HG02642 (cell line): ENCODE measurements at regions not wholly inside any gene's neighbourhood (a gene's known extent, or its start where the extent isn't known, plus 50 kb on each side); places are given as distances from the start of the nearest gene placed in this dataset.

Experiments used
- ATAC-seq: cut with Tn5 transposase; IDR thresholded peaks from one replicate; pipeline ENCODE4 v1.9.1; 2021; ENCODE audit warnings: mild to moderate bottlenecking; ENCODE audit not compliant: unreplicated experiment, poor library complexity

DNA sequence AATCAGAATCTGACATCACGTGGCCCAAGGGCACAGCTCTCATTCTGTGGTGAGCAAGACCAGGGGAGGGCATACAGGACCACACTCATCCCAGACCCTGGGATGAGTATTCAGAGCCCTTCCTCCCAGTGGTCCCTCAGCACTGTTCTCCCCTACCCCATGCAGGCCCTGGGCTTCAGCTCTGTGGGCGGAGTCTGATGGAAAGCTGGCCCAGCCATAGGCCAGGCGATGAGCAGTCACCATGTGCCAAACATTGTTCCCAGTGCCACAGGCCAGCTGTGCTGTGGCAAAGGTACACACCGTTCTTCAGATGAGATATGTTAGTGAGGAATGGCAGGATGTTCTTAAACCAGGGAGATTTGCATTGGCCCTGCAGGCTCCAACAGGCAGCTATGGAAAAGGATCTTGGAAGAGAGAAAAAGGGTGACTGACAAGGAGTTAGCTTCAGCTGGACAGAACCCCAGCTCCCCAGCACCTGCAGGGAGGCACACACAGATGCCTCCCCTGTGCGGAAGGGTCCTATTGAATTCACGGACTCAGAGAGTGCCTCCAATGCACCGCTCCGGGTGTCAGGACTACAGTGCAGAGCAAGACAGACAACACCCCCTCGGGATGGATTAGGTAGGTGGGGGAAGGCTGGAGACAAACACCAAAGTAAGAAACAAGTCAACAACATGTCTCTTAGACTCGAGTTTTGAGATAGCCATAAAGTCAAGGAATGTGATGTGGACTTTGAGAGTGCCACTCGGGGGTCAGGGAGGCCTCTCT is 596.0 kb upstream of the MGMT start:
- ATAC-seq, result no peak

DNA sequence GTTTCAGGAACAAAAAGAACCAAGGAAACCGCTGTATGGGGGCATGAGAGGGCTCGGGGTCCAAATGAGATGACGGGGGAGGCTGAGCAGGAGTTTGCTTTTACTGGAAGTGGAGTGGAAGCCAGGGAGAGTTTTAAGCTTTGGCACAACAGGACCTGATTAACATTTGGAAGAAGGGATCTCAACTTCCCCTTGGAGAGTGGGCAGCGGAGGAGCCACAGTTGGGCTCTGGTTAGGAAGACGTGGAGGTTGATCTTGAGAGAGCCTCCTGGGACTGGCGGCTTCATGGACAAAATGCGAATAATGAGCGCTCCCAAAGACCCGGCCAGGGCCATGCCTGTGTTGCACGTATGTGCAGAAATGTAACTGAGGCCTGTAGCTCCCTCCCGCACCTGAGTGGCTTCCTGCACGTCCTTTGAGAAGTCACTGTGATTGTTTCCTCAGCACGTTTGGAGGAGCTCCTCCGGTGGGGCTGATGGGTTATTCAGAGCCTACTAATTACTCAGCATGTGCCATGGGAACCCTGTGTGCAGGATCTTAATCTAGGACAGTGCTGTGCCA is 595.3 kb upstream of the MGMT start:
- ATAC-seq, result no peak

DNA sequence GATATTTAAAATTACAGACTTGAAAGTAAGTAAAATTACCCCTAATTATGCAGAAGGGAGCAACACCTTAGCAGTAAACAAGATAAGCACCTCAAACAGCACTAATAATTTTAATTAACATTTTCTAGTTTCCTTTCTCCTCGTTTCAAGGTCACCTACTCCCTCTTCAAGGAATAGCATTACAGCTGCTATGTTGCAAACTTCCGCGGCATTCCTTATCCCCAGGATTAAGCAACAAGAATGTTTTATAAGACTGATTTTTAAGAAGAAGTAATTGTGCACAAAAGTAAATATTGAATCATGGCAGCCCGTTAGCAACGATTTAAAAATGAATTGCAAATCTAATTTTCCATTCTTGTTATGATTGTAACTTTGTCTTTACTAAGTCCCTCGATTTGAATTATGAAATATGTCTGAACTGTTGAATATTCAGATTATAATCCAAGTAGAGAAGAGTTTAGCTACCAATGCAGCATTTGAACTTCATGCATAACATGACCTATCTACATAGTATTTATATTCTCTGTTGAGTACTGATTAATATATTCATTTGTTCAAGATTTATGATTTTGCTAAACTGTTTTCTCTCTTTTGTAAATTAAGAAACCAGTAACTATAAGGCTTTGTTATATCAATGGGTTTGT is 593.5 kb upstream of the MGMT start:
- ATAC-seq, result no peak

DNA sequence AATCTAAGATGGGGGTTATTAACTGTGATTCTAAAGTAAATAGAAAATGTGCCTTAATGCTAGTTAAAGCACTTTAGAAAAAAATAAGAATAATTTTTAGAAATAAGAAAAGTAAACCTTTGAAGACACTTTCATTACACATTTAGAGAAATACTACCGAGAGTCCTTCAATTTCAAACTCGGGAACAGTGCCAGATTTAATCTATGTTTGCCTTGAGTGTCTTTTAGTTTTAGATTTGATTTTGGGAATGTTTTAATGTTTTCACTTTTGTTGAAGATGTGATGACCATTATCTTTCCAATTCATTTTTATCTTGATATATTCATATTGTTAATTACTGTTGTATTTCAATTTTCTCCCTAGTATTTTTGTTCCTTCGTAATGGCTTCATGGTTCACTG is 592.7 kb upstream of the MGMT start:
- ATAC-seq, result no peak

DNA sequence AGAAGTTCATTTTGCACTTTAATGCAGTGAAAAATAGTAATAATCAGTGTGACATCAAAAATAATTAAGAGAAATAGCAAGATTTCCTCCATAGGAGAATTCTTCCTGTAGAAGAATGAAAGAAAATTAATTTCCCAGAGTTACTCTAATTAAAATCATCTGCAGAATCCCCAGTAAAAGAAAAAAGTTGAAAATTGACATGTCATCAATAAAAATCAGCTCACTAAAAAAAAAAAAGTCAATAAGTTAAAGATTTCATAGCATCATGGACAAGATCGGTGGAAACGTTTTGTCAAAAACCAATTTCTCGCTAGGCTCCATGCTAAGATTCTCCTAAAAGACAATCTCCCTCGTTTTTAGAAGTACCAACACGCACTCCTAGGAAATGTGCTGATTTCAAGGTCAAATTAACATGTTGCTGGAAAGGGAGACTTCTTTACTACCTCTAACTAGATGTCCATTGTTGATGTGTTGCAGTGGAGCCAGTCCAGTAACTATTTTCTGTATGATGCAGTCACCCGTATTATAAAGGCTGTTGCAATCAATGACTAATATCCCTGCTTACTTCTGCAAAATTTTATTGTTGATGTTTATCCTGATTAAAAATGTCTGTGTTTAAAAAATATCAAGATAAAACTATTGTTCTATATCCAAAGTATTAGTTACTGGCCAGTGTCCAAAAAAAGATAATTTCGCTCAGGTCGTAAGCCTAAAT is 591.9 kb upstream of the MGMT start:
- ATAC-seq, result no peak

DNA sequence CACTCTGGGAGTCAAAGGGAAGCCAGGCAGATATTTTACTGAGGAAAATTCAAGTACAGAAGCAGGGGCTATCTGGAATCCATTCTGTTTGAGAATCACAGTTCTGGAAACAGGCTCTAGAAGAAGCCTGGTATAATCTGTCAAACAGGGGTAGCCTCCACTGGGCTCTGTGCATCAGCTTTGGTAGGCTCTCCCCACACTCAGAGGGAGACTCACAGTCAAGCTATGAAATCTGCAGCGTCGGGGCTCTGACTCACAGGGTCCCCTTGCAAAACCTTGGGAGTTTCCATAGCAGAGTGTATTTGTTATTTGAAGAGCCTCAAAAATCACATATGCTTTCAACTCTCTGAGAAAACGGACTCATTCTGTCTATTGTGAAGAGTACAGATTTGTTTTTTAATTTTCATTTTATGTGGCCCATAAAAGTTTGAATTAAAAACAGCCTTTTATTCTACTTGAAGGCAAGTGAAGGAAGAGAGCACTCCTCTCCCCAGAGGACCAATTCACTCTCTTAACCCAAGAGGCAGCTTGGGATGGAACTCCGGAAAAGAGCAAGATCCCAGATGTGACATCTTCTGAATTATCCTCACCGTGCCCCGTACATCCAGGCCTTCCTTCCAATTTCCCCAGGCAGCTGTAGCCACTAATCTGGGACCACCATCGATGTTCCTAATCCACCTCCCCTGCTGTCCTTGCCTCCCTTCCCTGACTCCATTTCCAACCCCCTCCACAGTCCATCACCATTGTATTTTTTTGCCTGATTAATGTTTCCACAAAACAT is 590.9 kb upstream of the MGMT start:
- ATAC-seq, result no peak

DNA sequence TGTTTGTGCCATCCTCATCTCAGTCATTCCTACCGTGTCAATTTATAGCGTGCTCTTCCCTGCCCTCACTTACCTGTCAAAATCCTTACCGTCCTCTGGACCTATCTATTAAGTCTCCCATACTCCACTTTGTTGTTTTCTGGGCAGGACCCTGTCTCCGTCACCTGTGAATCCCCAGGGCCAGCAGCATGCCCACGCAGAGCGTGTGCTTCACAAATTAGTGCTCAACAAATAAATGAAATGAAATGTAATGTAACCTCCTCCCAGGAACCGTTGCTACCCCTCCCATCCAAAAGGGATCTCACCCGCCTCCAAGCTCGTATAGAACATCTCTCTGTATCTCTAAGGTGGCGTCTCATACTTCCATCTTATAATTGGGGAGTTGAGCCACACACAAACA is 589.9 kb upstream of the MGMT start:
- ATAC-seq, result no peak

DNA sequence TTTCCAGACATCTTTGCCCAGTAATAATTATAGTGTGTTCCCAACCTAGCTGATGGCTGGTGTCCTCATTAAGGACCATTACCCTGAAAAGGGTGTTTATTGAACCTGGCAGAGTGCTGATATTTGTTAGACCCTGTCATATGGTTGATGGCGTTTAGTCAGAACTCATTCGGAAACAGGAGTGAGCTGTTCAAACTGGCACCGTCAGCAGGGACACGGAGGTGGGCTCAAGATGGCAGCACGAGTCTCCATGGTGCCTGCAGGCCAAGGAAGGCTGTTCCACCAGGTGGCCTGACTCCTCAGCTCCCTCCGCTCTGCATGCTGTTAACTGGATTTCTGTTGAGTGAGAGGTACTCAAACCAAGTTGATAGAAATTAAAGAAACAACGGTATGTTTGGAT is 589.1 kb upstream of the MGMT start:
- no peak for ATAC-seq

DNA sequence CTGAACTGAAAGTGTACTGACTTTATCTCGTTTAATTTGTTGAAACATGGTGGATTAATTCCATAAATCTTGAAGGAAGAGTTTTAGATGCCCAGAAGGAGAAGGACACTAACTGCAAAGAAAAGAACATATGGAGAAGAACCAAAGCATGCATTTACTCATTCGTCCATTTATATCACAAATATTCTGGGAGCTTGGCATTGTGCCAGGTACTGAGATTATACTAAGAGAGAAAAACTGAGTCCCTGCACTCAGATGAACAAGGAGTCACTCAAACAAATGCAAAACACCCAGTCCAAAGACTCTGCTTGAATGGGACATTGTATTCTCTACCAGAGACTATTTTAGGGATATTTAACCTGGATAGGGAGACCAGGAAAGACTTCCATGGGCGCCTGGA is 588.0 kb upstream of the MGMT start:
- no peak for ATAC-seq

DNA sequence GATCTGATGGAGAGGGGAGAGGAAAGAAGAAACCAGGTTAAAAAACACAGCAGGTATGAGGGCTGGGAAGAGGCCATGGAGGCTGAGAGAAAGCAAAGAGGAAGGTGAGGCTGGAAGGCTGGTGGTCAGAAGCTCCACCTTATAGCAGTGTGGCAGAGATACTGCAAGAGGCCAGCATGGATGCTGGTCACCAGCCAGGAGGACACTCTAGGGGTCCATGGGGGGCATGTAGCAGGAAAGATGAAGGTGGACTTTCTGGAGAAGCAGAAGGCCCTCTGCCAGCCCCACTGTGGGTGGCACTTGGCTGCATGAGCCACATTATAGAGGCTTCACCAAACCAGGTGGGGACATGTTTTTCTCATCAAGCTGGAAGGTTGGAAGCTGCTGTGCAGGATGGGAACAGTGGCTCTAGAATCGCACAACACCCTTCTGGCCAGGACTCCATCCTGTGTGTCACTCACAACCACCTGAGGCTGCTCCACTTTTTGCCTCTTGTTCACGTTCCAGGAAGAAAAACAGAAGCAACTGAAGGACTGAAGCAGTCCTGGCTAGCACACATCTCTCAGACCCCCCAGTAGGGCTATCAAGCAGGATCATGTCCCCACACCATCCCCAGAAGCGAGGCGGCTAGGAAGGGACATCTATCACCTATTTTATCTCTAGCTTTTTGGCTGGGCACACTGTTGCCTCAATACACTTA is 587.5 kb upstream of the MGMT start:
- ATAC-seq, result no peak

DNA sequence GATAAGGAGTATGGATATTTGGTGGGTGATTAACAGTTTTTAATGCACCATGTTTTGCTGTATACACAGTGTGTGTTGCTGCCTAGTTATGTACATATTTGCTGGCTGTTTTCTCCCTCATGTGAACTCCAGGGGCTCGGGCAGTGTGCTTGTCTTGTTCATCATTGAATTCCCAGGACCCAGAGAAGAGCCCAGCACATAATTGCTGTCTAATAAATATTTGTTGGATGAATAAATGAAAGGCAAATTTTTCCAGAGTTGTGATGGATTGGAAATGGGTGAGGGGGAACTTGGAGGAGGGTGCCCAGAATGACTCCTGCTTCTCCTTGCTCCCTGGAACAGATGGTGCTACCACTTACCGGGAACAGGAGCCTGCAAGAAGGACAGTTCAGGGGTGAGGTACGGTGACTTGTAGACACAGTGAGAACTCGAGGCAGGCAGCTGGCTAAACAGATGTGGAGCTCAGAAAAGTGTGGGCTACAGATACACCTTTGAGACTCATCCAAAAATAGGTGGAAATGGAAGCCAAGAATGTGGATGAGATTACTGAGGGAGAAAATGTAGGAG is 586.8 kb upstream of the MGMT start:
- no peak for ATAC-seq

DNA sequence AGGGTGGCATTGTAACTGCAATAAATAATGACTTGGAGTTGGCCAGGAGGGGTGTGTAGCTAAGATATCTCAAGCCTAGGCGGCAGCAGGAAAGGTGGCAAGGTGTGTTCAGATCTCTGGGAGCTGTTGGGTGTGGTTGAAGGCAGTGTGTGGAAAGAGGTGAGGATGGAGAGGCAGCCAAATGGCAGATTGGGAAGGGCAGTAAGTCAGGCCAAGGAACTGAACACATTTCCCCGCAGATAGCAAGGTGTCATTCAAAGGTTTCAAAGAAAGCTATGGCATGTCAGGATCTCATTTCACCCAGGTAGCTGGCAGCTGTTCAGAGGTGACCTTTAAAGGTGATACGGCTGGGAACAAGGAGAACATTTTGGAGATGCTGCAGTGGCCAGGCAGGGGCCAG is 586.0 kb upstream of the MGMT start:
- no peak for ATAC-seq

DNA sequence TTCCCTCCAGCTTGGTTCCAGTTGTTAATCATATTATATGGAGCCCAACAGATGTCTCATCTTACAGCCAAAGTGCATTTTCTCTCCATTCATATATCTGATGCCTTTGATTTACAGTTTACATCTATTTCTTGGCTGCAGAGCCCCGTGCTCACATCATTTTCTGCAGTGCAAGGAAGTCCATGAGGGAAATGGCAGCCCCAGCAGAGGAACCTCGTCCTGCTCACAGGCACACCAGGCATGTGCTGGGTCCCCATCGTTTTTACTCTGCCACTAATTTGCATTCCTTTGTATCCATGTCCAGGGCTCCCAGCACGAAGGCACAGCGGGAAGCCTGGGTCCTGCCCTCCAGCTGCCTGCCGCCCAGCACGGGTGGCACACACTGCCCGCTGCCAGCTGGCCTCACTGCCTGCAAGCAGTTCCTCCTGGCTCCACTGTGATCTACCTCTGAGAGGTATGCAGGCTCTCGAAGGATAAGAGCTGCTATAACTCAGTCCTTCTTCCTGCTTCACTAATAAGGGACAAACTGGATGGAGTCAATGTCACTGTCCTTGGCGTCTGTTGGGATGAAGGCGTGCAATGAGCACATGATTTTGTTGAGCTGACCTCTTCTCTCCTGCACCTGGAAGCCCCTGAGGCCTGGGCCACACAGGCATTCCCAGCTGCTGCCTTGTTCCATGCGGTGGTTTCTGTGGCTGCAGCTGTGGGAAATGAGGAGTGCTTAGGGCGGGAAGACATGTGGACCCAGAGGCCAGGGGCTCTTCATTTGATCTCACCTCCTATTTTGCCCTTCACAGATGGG is 583.6 kb upstream of the MGMT start:
- no peak for ATAC-seq

DNA sequence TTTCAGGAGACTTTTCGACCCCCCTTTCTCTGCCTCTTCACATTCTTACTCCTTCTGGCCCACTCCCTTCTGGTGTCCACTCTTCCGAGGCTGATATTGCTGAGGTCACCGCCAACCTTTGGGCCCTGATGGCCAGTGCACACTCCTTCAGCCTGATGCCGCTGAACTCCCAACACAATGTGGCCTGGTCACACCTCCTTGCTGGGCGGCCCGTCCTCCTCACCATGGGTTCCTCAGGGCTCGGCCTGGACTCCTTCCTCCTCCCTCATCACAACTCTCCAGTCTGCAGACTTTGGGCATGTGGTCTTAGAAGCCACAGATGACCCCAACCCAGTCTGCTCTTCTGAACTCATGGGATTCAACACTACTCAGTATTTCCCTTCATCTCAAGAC is 583.0 kb upstream of the MGMT start:
- no peak for ATAC-seq

DNA sequence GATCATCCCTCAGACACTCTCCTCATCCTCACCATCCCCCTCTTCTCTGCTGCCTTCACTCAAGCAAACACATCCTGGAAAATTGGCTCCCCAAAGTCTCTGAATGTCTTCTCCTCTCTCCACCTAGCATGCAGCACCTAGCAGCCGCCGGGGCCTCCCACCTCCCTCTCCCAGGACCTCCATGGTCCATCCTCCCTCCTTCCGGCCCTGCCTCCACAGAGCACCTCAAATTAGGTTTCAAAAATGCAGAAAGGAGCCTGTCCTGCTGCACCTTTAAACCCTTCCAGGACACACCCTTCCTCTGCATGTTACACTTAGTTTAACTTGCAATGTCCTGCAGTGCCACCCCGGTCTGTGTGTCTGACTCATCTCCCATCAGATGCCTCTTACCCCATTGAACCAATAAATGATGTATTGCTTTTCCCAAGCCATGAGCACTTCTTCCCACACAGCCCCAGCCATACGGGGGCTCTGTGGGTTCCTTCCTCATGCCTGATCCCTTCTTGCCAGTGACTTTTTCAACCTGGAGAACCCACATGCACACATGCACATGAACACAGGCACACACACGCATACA is 582.5 kb upstream of the MGMT start:
- no peak for ATAC-seq

DNA sequence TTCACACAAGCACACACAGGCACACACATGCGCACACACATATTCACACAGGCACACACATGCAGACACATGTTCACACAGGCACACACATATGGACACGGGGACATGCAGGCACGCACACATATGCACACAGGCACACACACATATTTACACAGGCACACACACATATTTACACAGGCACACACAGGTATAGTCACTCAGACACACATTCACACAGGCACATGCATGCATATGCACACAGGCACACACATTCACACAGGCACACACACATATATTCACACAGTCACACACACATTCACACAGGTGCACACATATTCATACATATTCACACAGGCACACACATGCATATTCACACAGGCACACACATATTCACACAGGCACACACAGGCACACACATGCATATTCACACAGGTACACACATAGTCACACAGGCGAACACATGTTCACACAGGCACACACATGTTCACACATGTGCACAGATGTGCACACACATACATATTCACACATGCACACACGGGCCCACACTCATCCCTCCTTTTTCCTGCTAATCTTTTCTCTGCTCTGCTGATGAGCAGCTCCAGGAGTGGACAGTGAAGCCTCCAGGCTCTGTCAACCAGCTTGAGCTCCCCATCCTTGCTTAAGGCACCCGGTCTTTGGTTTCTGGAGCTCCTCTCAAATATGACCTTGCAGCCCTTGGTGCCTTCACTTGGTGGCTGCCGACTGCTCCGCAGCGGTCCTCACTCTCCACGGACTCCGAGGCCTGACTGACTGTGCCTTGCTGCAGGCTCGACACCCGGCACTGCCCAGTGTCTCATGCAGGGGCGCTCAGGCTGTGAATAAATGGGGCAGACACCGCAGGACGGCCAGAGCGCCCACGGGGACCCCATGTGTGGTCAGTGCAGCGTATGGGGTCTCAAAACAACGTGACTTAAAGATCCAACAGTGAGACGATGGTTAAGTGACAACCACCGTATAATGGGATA is 581.2 kb upstream of the MGMT start:
- no peak for ATAC-seq

DNA sequence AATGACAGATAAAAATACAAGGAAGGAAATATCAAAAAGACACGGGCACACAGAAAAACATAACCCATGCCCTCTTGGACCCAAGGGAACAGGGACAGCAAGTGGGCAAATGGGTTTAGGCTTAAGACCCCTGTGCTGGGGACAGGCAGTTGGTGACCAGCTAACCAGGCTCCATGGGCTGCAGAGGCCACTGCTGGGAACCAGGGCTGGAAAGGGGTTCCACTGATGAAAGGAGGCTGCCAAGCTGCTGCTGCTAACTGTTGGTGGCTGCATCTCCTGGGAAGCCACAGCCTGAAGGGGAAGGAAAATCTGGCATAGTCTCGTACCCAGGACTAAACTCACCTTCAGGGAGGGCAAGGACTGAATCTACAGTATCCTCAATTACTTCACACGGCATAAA is 579.2 kb upstream of the MGMT start:
- ATAC-seq, result no peak
